GM12878 (cell line): ENCODE measurements at regions not wholly inside any gene's neighbourhood (a gene's known extent, or its start where the extent isn't known, plus 50 kb on each side); places are given as distances from the start of the nearest gene placed in this dataset.
A peak's percentile ranks its signal among the peaks of the same experiment; 100 is the strongest.

Source experiments
- ATAC-seq: fragments of 200-7000 bp; cut with Tn5 transposase; 3 replicates; pipeline ENCODE4 v1.9.1; 2020; ENCODE audit warnings: mild to moderate bottlenecking, moderate library complexity
- BruUV-seq: library from RNA; stranded (reverse); fragments of 400-500 nt; replicated peaks from 2 replicates; lab custom pipeline; 2021; lab: Mats Ljungman, UMichigan
- CTCF ChIA-PET: fragments of 300-600 bp; sonication (Branson Sonifier 250); formaldehyde crosslinking; extraction: SDS; loops from one replicate; lab custom pipeline; 2021; ENCODE audit warnings: inconsistent platforms; lab: Yijun Ruan, JAX
- POLR2A ChIA-PET: fragments of 350-600 bp; formaldehyde crosslinking; extraction: SDS; loops from one replicate; lab custom pipeline; 2021; ENCODE audit warnings: inconsistent platforms; lab: Charles Lee
- RAD21 ChIA-PET: fragments of 300-600 bp; sonication (Branson Sonifier 250); formaldehyde crosslinking; loops from one replicate; lab custom pipeline; 2023; ENCODE audit warnings: antibody characterized with exemption; ENCODE audit not compliant: unreplicated experiment; lab: Charles Lee
- SMC1A ChIA-PET: fragments of 300-600 bp; sonication (Branson Sonifier 250); formaldehyde crosslinking; loops from one replicate; lab custom pipeline; 2023; ENCODE audit not compliant: unreplicated experiment, uncharacterized antibody; lab: Charles Lee
- DNase-seq: peaks from one replicate; pipeline ENCODE4 v3.0.0-alpha.2; 2011; ENCODE audit warnings: low read depth, low spot score
- FAIRE-seq: peaks from 3 replicates; lab custom pipeline; 2011; peaks lifted over from hg19 to GRCh38; lab: Jason Lieb, UNC
- H2AFZ ChIP-seq: 2 replicates; pipeline ENCODE4 v1.6.0; 2011; ENCODE audit warnings: low read depth, low read length, control low read depth; ENCODE audit not compliant: control insufficient read depth
- H3K27ac ChIP-seq: 2 replicates; pipeline ENCODE4 v1.5.1; 2011; ENCODE audit warnings: control low read depth; ENCODE audit not compliant: control insufficient read depth, insufficient read depth
- H3K27me3 ChIP-seq, 2 experiments: replicated peaks in 1 of 2; 2 replicates each; pipeline versions ENCODE4 v1.6.0 to v1.6.1; 2011; ENCODE audit warnings: low read length in 1 of 2; ENCODE audit not compliant: control insufficient read depth in 2 of 2, insufficient read depth in 2 of 2
- H3K36me3 ChIP-seq, 2 experiments: 2 replicates each; pipeline ENCODE4 v1.5.1; 2011; ENCODE audit warnings: low read length in 1 of 2; ENCODE audit not compliant: control insufficient read depth in 2 of 2, insufficient read depth in 2 of 2
- H3K4me1 ChIP-seq: 2 replicates; pipeline ENCODE4 v1.6.1; 2011; ENCODE audit warnings: mild to moderate bottlenecking, low read length, moderate library complexity, mixed read lengths; ENCODE audit not compliant: control insufficient read depth, insufficient read depth
- H3K4me2 ChIP-seq: 2 replicates; pipeline ENCODE4 v1.6.0; 2011; ENCODE audit warnings: control low read depth; ENCODE audit not compliant: control insufficient read depth, insufficient read depth
- H3K4me3 ChIP-seq: fragments of 200-600 bp; sonication (generic); 2 replicates; pipeline ENCODE4 v1.5.1; 2016
- H3K79me2 ChIP-seq: 2 replicates; pipeline ENCODE4 v1.6.0; 2011; ENCODE audit warnings: low read length; ENCODE audit not compliant: control insufficient read depth, insufficient read depth
- H3K9ac ChIP-seq: 2 replicates; pipeline ENCODE4 v1.8.0; 2011; ENCODE audit warnings: low read length, control low read depth, mixed read lengths; ENCODE audit not compliant: control insufficient read depth, insufficient read depth
- H3K9me3 ChIP-seq: replicated peaks from 3 replicates; pipeline ENCODE4 v1.5.1; 2011; ENCODE audit warnings: mild to moderate bottlenecking, low read length; ENCODE audit not compliant: control insufficient read depth, insufficient read depth
- H4K20me1 ChIP-seq: 2 replicates; pipeline ENCODE4 v1.6.0; 2011; ENCODE audit not compliant: control insufficient read depth, insufficient read depth
- ATF7 ChIP-seq: fragments of 450-650 bp; IDR thresholded peaks from 2 replicates; pipeline ENCODE4 v1.6.1; 2016; ENCODE audit warnings: low read depth, mild to moderate bottlenecking
- BACH1 ChIP-seq: fragments of 450-650 bp; IDR thresholded peaks from 2 replicates; pipeline ENCODE4 v1.6.1; 2017; ENCODE audit warnings: mild to moderate bottlenecking, borderline replicate concordance
- BRCA1 ChIP-seq: IDR thresholded peaks from 2 replicates; pipeline ENCODE4 v1.6.1; 2011; ENCODE audit warnings: low read depth, low read length, improper control_type of control experiment
- ETV6 ChIP-seq, 2 experiments: fragments of 450-650 bp in 1 of 2; IDR thresholded peaks in 1 of 2; conservative IDR thresholded peaks in 1 of 2; 2 replicates each; pipeline ENCODE4 v1.6.1; 2014; ENCODE audit warnings: antibody characterized with exemption in 1 of 2, borderline replicate concordance in 1 of 2, low read depth in 1 of 2, mild to moderate bottlenecking in 1 of 2, moderate library complexity in 1 of 2
- IKZF2 ChIP-seq, 2 experiments: fragments of 450-650 bp; IDR thresholded peaks; 2 replicates each; pipeline ENCODE4 v1.6.1; 2017; ENCODE audit warnings: mild to moderate bottlenecking in 2 of 2, moderate library complexity in 2 of 2
- KLF5 ChIP-seq: fragments of 450-650 bp; IDR thresholded peaks from 2 replicates; pipeline ENCODE4 v1.6.1; 2014; ENCODE audit warnings: mild to moderate bottlenecking; ENCODE audit not compliant: partially characterized antibody
- MEF2A ChIP-seq: IDR thresholded peaks from 2 replicates; pipeline ENCODE4 v1.6.1; 2011; ENCODE audit warnings: low read depth, mild to moderate bottlenecking, low read length, moderate library complexity; ENCODE audit not compliant: insufficient read depth
- MXI1 ChIP-seq: fragments of 150-350 bp; IDR thresholded peaks from 2 replicates; pipeline ENCODE4 v1.6.1; 2011; ENCODE audit warnings: low read depth, mild to moderate bottlenecking, inconsistent platforms, low read length, improper control_type of control experiment
- NR2F1 ChIP-seq: fragments of 450-650 bp; conservative IDR thresholded peaks from 2 replicates; pipeline ENCODE4 v1.6.1; 2017; ENCODE audit warnings: mild to moderate bottlenecking
- PBX3 ChIP-seq: IDR thresholded peaks from 2 replicates; pipeline ENCODE4 v1.6.1; 2011; ENCODE audit warnings: mild to moderate bottlenecking, low read depth, low read length, moderate library complexity; ENCODE audit not compliant: insufficient replicate concordance
- POLR2A ChIP-seq: IDR thresholded peaks from 2 replicates; pipeline ENCODE4 v1.6.1; 2011; ENCODE audit warnings: low read depth, mild to moderate bottlenecking, low read length
- POLR2AphosphoS5 ChIP-seq: IDR thresholded peaks from 2 replicates; pipeline ENCODE4 v1.6.1; 2011; ENCODE audit warnings: mild to moderate bottlenecking, low read length, inconsistent platforms
- SMARCA5 ChIP-seq: fragments of 450-650 bp; IDR thresholded peaks from 2 replicates; pipeline ENCODE4 v1.6.1; 2017; ENCODE audit warnings: mild to moderate bottlenecking
- SP1 ChIP-seq: IDR thresholded peaks from one replicate; pipeline ENCODE4 v1.6.1; 2011; ENCODE audit warnings: low read depth, low read length
- SRF ChIP-seq, 2 experiments: IDR thresholded peaks; 2 replicates each; pipeline ENCODE4 v1.6.1; 2011; ENCODE audit warnings: low read depth in 2 of 2, low read length in 2 of 2, mild to moderate bottlenecking in 1 of 2, moderate library complexity in 1 of 2
- SUZ12 ChIP-seq: fragments of 200-600 bp; sonication (generic); IDR thresholded peaks from one replicate; pipeline ENCODE4 v1.6.1; 2018; ENCODE audit warnings: antibody characterized with exemption, mild to moderate bottlenecking; ENCODE audit not compliant: unreplicated experiment
- TCF12 ChIP-seq: IDR thresholded peaks from 2 replicates; pipeline ENCODE4 v1.6.1; 2011; ENCODE audit warnings: low read depth, mild to moderate bottlenecking, low read length
- WGBS: methylation state at CpG from one replicate; pipeline ENCODE4 v1.1.6; 2016; ENCODE audit warnings: low lambda C conversion rate; ENCODE audit not compliant: insufficient replicate concordance, insufficient coverage; ENCODE audit errors: missing lambda C conversion rate; 5-methylcytosine and 5-hydroxymethylcytosine counted together
- in situ Hi-C: fragments of 300-500 bp; cut with MboI; formaldehyde crosslinking; loops from 9 replicates; pipeline ENCODE4 v1.14.3; 2018; ENCODE audit warnings: mixed read lengths
- intact Hi-C: fragments of 100-400 bp; cut with micrococcal nuclease; formaldehyde crosslinking; loops from one replicate; pipeline ENCODE4 v1.14.2; 2022; ENCODE audit not compliant: unreplicated experiment

- ATAC-seq, result no peak
- Histone ChIP-seq H3K79me2 (no peaks in the 10 kb centered on the region), H3K27ac (no peak overlapping the region), H3K9me3 (no peaks in the 10 kb centered on the region), H3K36me3 (no peaks in the 10 kb centered on the region), H3K4me2 (no peak overlapping the region), H3K9ac (no peak overlapping the region), H3K4me1 (no peaks in the 10 kb centered on the region), H3K27me3 (no peaks in the 10 kb centered on the region)
- SMC1A ChIA-PET, result interaction anchor here (0.9 to 1.3 kb wide), 2 partner anchors 11 to 18 kb away, joined by 3 read pairs; no protein-coding TSS in a partner anchor
- POLR2A ChIA-PET, result no interaction called here
- CTCF ChIA-PET, result no interaction called here
- FAIRE-seq, result no peak
- intact Hi-C loops, result no loop called here
- no peak for TF ChIP-seq POLR2A
- TF ChIP-seq NR2F1, result no peak
- no peak for TF ChIP-seq SRF (IDR thresholded peaks at IDR 0.05; ENCODE audit: low read depth in 2 of 2, low read length in 2 of 2)
- no peak for TF ChIP-seq BACH1
- TF ChIP-seq KLF5, result no peak
- TF ChIP-seq MXI1, result no peak
- TF ChIP-seq, all 136 proteins: peak for 0
- H3K4me3 ChIP-seq, result no peak overlapping the region
- H4K20me1 ChIP-seq, result no peaks in the 10 kb centered on the region
- DNase-seq, result no peak
- H2AFZ ChIP-seq, result no peak overlapping the region
- in situ Hi-C loops, result no loop called here
- RAD21 ChIA-PET, result no interaction called here
- no TSS peak for BruUV-seq
These were observed 628.3 kb upstream of the CHORDC1 start for GRCh38 chr11:90851196-90851595.

GRCh38 chr11:90849312-90849711 lies 626.5 kb upstream of the CHORDC1 start:
- WGBS, result 72% methylated on average over 4 of the region's 4 CpGs
- Histone ChIP-seq H3K27ac (no peak overlapping the region), H2AFZ (no peak overlapping the region), H3K9me3 (no peaks in the 10 kb centered on the region), H3K9ac (no peak overlapping the region), H3K4me2 (no peak overlapping the region), H3K79me2 (no peaks in the 10 kb centered on the region), H3K4me3 (no peak overlapping the region), H3K27me3 (no peaks in the 10 kb centered on the region)
- ChIA-PET POLR2A (no interaction called here), CTCF (no interaction called here), SMC1A (no interaction called here), RAD21 (no interaction called here)
- ATAC-seq (peak; percentile 57), DNase-seq (no peak)
- no TSS peak for BruUV-seq
- in situ Hi-C loops (no loop called here), intact Hi-C loops (no loop called here)
- no peak for TF ChIP-seq ATF7
- no peak for TF ChIP-seq POLR2AphosphoS5
- no peak for TF ChIP-seq ETV6 (conservative IDR thresholded peaks at IDR 0.05 in 1 of 2, IDR thresholded peaks at IDR 0.05 in 1 of 2; ENCODE audit: borderline replicate concordance in 1 of 2, low read depth in 1 of 2)
- TF ChIP-seq MEF2A, result no peak
- no peak for TF ChIP-seq PBX3
- no peak for TF ChIP-seq IKZF2 (IDR thresholded peaks at IDR 0.05)
- TF ChIP-seq TCF12, result no peak
- TF ChIP-seq SP1, result no peak
- no peak for TF ChIP-seq SMARCA5
- TF ChIP-seq BRCA1, result no peak
- no peak for TF ChIP-seq SUZ12
- TF ChIP-seq, all 136 proteins: peak for 0
- H3K36me3 ChIP-seq, result no peaks in the 10 kb centered on the region
- no peak for FAIRE-seq
- H3K4me1 ChIP-seq, result no peaks in the 10 kb centered on the region
- no peaks in the 10 kb centered on the region for H4K20me1 ChIP-seq
